ELF-1 (cell line): ENCODE measurements at regions not wholly inside any gene's neighbourhood (a gene's known extent, or its start where the extent isn't known, plus 50 kb on each side); places are given as distances from the start of the nearest gene placed in this dataset.
"Not testable (repeated sequence)": the region's sequence is repeated elsewhere in the genome, so short reads cannot be mapped to it uniquely, and the experiment has no call there.

Experiments
- DNase-seq: peaks from one replicate; pipeline ENCODE4 v3.0.0-alpha.2; 2016; ENCODE audit warnings: low read depth, low spot score

GRCh38 chr1:208465786-208466590, 221.8 kb upstream of the PLXNA2 start:
- no peak for DNase-seq

- no peak for DNase-seq
These were observed 223.1 kb upstream of the PLXNA2 start for GRCh38 chr1:208467151-208467780.

GRCh38 chr1:208475449-208475848, 231.3 kb upstream of the PLXNA2 start:
- no peak for DNase-seq

GRCh38 chr1:208475951-208476845, 232.0 kb upstream of the PLXNA2 start:
- DNase-seq = peak; percentile 74

- DNase-seq = no peak
These were observed 232.6 kb upstream of the PLXNA2 start for GRCh38 chr1:208476846-208477170.

GRCh38 chr1:208479435-208479834, 235.3 kb upstream of the PLXNA2 start:
- no peak for DNase-seq

- DNase-seq = no peak
These were observed 241.3 kb upstream of the PLXNA2 start for GRCh38 chr1:208485512-208485911.

GRCh38 chr1:208486677-208487076, 242.5 kb upstream of the PLXNA2 start:
- no peak for DNase-seq

GRCh38 chr1:208488432-208488831, 244.2 kb upstream of the PLXNA2 start:
- not testable (repeated sequence) for DNase-seq

- no peak for DNase-seq
These were observed 252.5 kb upstream of the PLXNA2 start for GRCh38 chr1:208496467-208497371.

GRCh38 chr1:208497866-208498541, 253.8 kb upstream of the PLXNA2 start:
- DNase-seq = no peak

GRCh38 chr1:208499026-208499425, 254.8 kb upstream of the PLXNA2 start:
- no peak for DNase-seq

GRCh38 chr1:208499601-208500000, 255.4 kb upstream of the PLXNA2 start:
- no peak for DNase-seq

- DNase-seq = no peak
These were observed 256.2 kb upstream of the PLXNA2 start for GRCh38 chr1:208500375-208500774.

GRCh38 chr1:208501542-208501941, 257.4 kb upstream of the PLXNA2 start:
- DNase-seq = no peak

GRCh38 chr1:208503787-208504186, 259.6 kb upstream of the PLXNA2 start:
- DNase-seq = no peak

GRCh38 chr1:208506812-208507211, 262.6 kb upstream of the PLXNA2 start:
- no peak for DNase-seq

GRCh38 chr1:208509072-208509471, 264.9 kb upstream of the PLXNA2 start:
- DNase-seq = no peak

- DNase-seq = peak; percentile 54
These were observed 266.2 kb upstream of the PLXNA2 start for GRCh38 chr1:208510192-208510952.
